NB4 (cell line): ENCODE measurements at regions not wholly inside any gene's neighbourhood (a gene's known extent, or its start where the extent isn't known, plus 50 kb on each side); places are given as distances from the start of the nearest gene placed in this dataset.

Experiments
- CTCF ChIP-seq: IDR thresholded peaks from one replicate; pipeline ENCODE4 v1.5.1; 2012; ENCODE audit warnings: low read depth, low read length
- MAX ChIP-seq: IDR thresholded peaks from 2 replicates; pipeline ENCODE4 v1.6.1; 2011; ENCODE audit warnings: low read depth, low read length
- MYC ChIP-seq: IDR thresholded peaks from 2 replicates; pipeline ENCODE4 v1.6.1; 2011; ENCODE audit warnings: low read depth, low read length
- POLR2A ChIP-seq: IDR thresholded peaks from 2 replicates; pipeline ENCODE4 v1.6.1; 2011; ENCODE audit warnings: mild to moderate bottlenecking; ENCODE audit not compliant: insufficient read length; ENCODE audit errors: extremely low read depth

GRCh38 chr14:62093736-62094135 is 331.5 kb downstream of the SNAPC1 start:
- TF ChIP-seq CTCF (no peak), MAX (no peak), POLR2A (no peak), MYC (no peak)
